GM12878 (cell line): ENCODE measurements at regions not wholly inside any gene's neighbourhood (a gene's known extent, or its start where the extent isn't known, plus 50 kb on each side); places are given as distances from the start of the nearest gene placed in this dataset.
"Not testable (repeated sequence)": the region's sequence is repeated elsewhere in the genome, so short reads cannot be mapped to it uniquely, and the experiment has no call there.

ENCODE experiments used
- ATAC-seq: fragments of 200-7000 bp; cut with Tn5 transposase; 3 replicates; pipeline ENCODE4 v1.9.1; 2020; ENCODE audit warnings: mild to moderate bottlenecking, moderate library complexity
- BruUV-seq: library from RNA; stranded (reverse); fragments of 400-500 nt; replicated peaks from 2 replicates; lab custom pipeline; 2021; lab: Mats Ljungman, UMichigan
- CTCF ChIA-PET: fragments of 300-600 bp; sonication (Branson Sonifier 250); formaldehyde crosslinking; extraction: SDS; loops from one replicate; lab custom pipeline; 2021; ENCODE audit warnings: inconsistent platforms; lab: Yijun Ruan, JAX
- POLR2A ChIA-PET: fragments of 350-600 bp; formaldehyde crosslinking; extraction: SDS; loops from one replicate; lab custom pipeline; 2021; ENCODE audit warnings: inconsistent platforms; lab: Charles Lee
- RAD21 ChIA-PET: fragments of 300-600 bp; sonication (Branson Sonifier 250); formaldehyde crosslinking; loops from one replicate; lab custom pipeline; 2023; ENCODE audit warnings: antibody characterized with exemption; ENCODE audit not compliant: unreplicated experiment; lab: Charles Lee
- SMC1A ChIA-PET: fragments of 300-600 bp; sonication (Branson Sonifier 250); formaldehyde crosslinking; loops from one replicate; lab custom pipeline; 2023; ENCODE audit not compliant: unreplicated experiment, uncharacterized antibody; lab: Charles Lee
- DNase-seq: peaks from one replicate; pipeline ENCODE4 v3.0.0-alpha.2; 2011; ENCODE audit warnings: low read depth, low spot score
- FAIRE-seq: peaks from 3 replicates; lab custom pipeline; 2011; peaks lifted over from hg19 to GRCh38; lab: Jason Lieb, UNC
- H2AFZ ChIP-seq: 2 replicates; pipeline ENCODE4 v1.6.0; 2011; ENCODE audit warnings: low read depth, low read length, control low read depth; ENCODE audit not compliant: control insufficient read depth
- H3K27ac ChIP-seq: 2 replicates; pipeline ENCODE4 v1.5.1; 2011; ENCODE audit warnings: control low read depth; ENCODE audit not compliant: control insufficient read depth, insufficient read depth
- H3K27me3 ChIP-seq, 2 experiments: replicated peaks in 1 of 2; 2 replicates each; pipeline versions ENCODE4 v1.6.0 to v1.6.1; 2011; ENCODE audit warnings: low read length in 1 of 2; ENCODE audit not compliant: control insufficient read depth in 2 of 2, insufficient read depth in 2 of 2
- H3K36me3 ChIP-seq, 2 experiments: 2 replicates each; pipeline ENCODE4 v1.5.1; 2011; ENCODE audit warnings: low read length in 1 of 2; ENCODE audit not compliant: control insufficient read depth in 2 of 2, insufficient read depth in 2 of 2
- H3K4me1 ChIP-seq: 2 replicates; pipeline ENCODE4 v1.6.1; 2011; ENCODE audit warnings: mild to moderate bottlenecking, low read length, moderate library complexity, mixed read lengths; ENCODE audit not compliant: control insufficient read depth, insufficient read depth
- H3K4me2 ChIP-seq: 2 replicates; pipeline ENCODE4 v1.6.0; 2011; ENCODE audit warnings: control low read depth; ENCODE audit not compliant: control insufficient read depth, insufficient read depth
- H3K4me3 ChIP-seq: fragments of 200-600 bp; sonication (generic); 2 replicates; pipeline ENCODE4 v1.5.1; 2016
- H3K79me2 ChIP-seq: 2 replicates; pipeline ENCODE4 v1.6.0; 2011; ENCODE audit warnings: low read length; ENCODE audit not compliant: control insufficient read depth, insufficient read depth
- H3K9ac ChIP-seq: 2 replicates; pipeline ENCODE4 v1.8.0; 2011; ENCODE audit warnings: low read length, control low read depth, mixed read lengths; ENCODE audit not compliant: control insufficient read depth, insufficient read depth
- H3K9me3 ChIP-seq: replicated peaks from 3 replicates; pipeline ENCODE4 v1.5.1; 2011; ENCODE audit warnings: mild to moderate bottlenecking, low read length; ENCODE audit not compliant: control insufficient read depth, insufficient read depth
- H4K20me1 ChIP-seq: 2 replicates; pipeline ENCODE4 v1.6.0; 2011; ENCODE audit not compliant: control insufficient read depth, insufficient read depth
- CHD1 ChIP-seq: IDR thresholded peaks from 2 replicates; pipeline ENCODE4 v1.6.1; 2012; ENCODE audit warnings: low read depth, low read length, improper control_type of control experiment
- CTCF ChIP-seq, 3 experiments: IDR thresholded peaks in 2 of 3; conservative IDR thresholded peaks in 1 of 3; 2 replicates each; pipeline ENCODE4 v1.5.1; 2011; ENCODE audit warnings: low read depth in 3 of 3, low read length in 3 of 3, mild to moderate bottlenecking in 3 of 3, control low read depth in 2 of 3, moderate library complexity in 2 of 3, inconsistent platforms in 1 of 3, mixed read lengths in 1 of 3; ENCODE audit not compliant: control insufficient read depth in 2 of 3, insufficient read depth in 1 of 3; ENCODE audit errors: extremely low read depth in 1 of 3
- POLR2AphosphoS2 ChIP-seq: IDR thresholded peaks from 2 replicates; pipeline ENCODE4 v1.6.1; 2011; ENCODE audit warnings: low read depth, mild to moderate bottlenecking, low read length, improper control_type of control experiment, moderate library complexity
- SUPT20H ChIP-seq: IDR thresholded peaks from 2 replicates; pipeline ENCODE4 v1.6.1; 2011; ENCODE audit warnings: low read depth, mild to moderate bottlenecking, low read length, moderate library complexity, borderline replicate concordance; ENCODE audit not compliant: control insufficient read depth
- USF1 ChIP-seq: IDR thresholded peaks from 2 replicates; pipeline ENCODE4 v1.6.1; 2011; ENCODE audit warnings: borderline replicate concordance, low read depth, mild to moderate bottlenecking, moderate library complexity, mixed read lengths, low read length; ENCODE audit not compliant: insufficient read depth; ENCODE audit errors: extremely low read length
- ZSCAN29 ChIP-seq: fragments of 450-650 bp; IDR thresholded peaks from 2 replicates; pipeline ENCODE4 v1.6.1; 2017; ENCODE audit warnings: mild to moderate bottlenecking, moderate library complexity
- WGBS: methylation state at CpG from one replicate; pipeline ENCODE4 v1.1.6; 2016; ENCODE audit warnings: low lambda C conversion rate; ENCODE audit not compliant: insufficient replicate concordance, insufficient coverage; ENCODE audit errors: missing lambda C conversion rate; 5-methylcytosine and 5-hydroxymethylcytosine counted together
- in situ Hi-C: fragments of 300-500 bp; cut with MboI; formaldehyde crosslinking; loops from 9 replicates; pipeline ENCODE4 v1.14.3; 2018; ENCODE audit warnings: mixed read lengths
- intact Hi-C: fragments of 100-400 bp; cut with micrococcal nuclease; formaldehyde crosslinking; loops from one replicate; pipeline ENCODE4 v1.14.2; 2022; ENCODE audit not compliant: unreplicated experiment

- SMC1A ChIA-PET, DNase-seq, H3K27ac ChIP-seq, POLR2A ChIA-PET, H3K27me3 ChIP-seq, intact Hi-C loops, H3K9me3 ChIP-seq, H3K79me2 ChIP-seq, H3K4me2 ChIP-seq, H4K20me1 ChIP-seq, ATAC-seq, H3K4me3 ChIP-seq, H3K4me1 ChIP-seq, FAIRE-seq, H3K36me3 ChIP-seq, BruUV-seq, H3K9ac ChIP-seq, H2AFZ ChIP-seq, RAD21 ChIA-PET, CTCF ChIA-PET, in situ Hi-C loops: not testable (repeated sequence)
- 46% methylated on average over 2 of the region's 2 CpGs for WGBS
Observed at GRCh38 chr16:51977506-51977905, 569.4 kb downstream of the TOX3 start.

- H3K4me1 ChIP-seq: no peaks in the 10 kb centered on the region
- H3K36me3 ChIP-seq: no peaks in the 10 kb centered on the region
- no peak for FAIRE-seq
- WGBS: 4% methylated on average over 4 of the region's 4 CpGs
- DNase-seq: no peak
- H3K79me2 ChIP-seq: no peaks in the 10 kb centered on the region
- H3K9me3 ChIP-seq: no peaks in the 10 kb centered on the region
- ATAC-seq: no peak
- RAD21 ChIA-PET: no interaction called here
- CTCF ChIA-PET: interaction anchor here (1.0 to 1.7 kb wide), 3 partner anchors 11 to 153 kb away, joined by 5 to 13 read pairs (median 5); no protein-coding TSS in a partner anchor
- H2AFZ ChIP-seq: no peak overlapping the region
- in situ Hi-C loops (no loop called here), intact Hi-C loops (no loop called here)
- H3K4me2 ChIP-seq: no peak overlapping the region
- H3K9ac ChIP-seq: no peak overlapping the region
- SMC1A ChIA-PET: no interaction called here
- TF ChIP-seq USF1: no peak
- TF ChIP-seq POLR2AphosphoS2: no peak
- TF ChIP-seq CTCF (IDR thresholded peaks at IDR 0.05 in 2 of 3, conservative IDR thresholded peaks at IDR 0.05 in 1 of 3; ENCODE audit: control insufficient read depth in 2 of 3, extremely low read depth in 1 of 3, insufficient read depth in 1 of 3, low read depth in 3 of 3, low read length in 3 of 3): peak in 1 of 3 experiments; percentile 11; a peak in 1 of 6 replicates
- no peak for TF ChIP-seq ZSCAN29
- TF ChIP-seq SUPT20H: no peak
- TF ChIP-seq CHD1: no peak
- TF ChIP-seq, all 136 proteins: peak for 1
- H4K20me1 ChIP-seq: no peaks in the 10 kb centered on the region
- no peak overlapping the region for H3K27ac ChIP-seq
- H3K27me3 ChIP-seq: no peaks in the 10 kb centered on the region
- POLR2A ChIA-PET: no interaction called here
- no TSS peak for BruUV-seq
- H3K4me3 ChIP-seq: no peak overlapping the region
Observed at GRCh38 chr16:51971184-51971583, 575.8 kb downstream of the TOX3 start.
